Lung (tissue), 11 donors: ENCODE measurements at regions not wholly inside any gene's neighbourhood (a gene's known extent, or its start where the extent isn't known, plus 50 kb on each side); places are given as distances from the start of the nearest gene placed in this dataset.

Experiments
- ATAC-seq: fragments of 200-7000 bp; cut with Tn5 transposase; one replicate; pipeline ENCODE4 v1.9.1; 2020; ENCODE audit warnings: moderate number of reproducible peaks; ENCODE audit not compliant: insufficient read depth, low FRiP score
- DNase-seq, 3 donors: peaks; one replicate each; pipeline ENCODE4 v3.0.0-alpha.2; 2013 to 2017
- H3K27ac ChIP-seq, 2 donors: one replicate each; pipeline ENCODE4 v1.5.1; 2013; ENCODE audit warnings: mild to moderate bottlenecking in 2 of 2, moderate library complexity in 2 of 2, control low read depth in 1 of 2, inconsistent platforms in 1 of 2, low read depth in 1 of 2, low read length in 1 of 2
- H3K27me3 ChIP-seq, 3 donors: one replicate each; pipeline ENCODE4 v1.5.1; 2013; ENCODE audit warnings: low read length in 2 of 3; ENCODE audit not compliant: control insufficient read depth in 3 of 3, insufficient read depth in 3 of 3
- H3K36me3 ChIP-seq, 4 donors: one replicate each; pipeline ENCODE4 v1.5.1; 2013; ENCODE audit warnings: low read length in 4 of 4, mild to moderate bottlenecking in 1 of 4, moderate library complexity in 1 of 4; ENCODE audit not compliant: control insufficient read depth in 4 of 4, insufficient read depth in 4 of 4
- H3K4me1 ChIP-seq, 5 donors: one replicate each; pipeline ENCODE4 v1.5.1; 2013; ENCODE audit warnings: low read length in 5 of 5, mild to moderate bottlenecking in 2 of 5, moderate library complexity in 1 of 5; ENCODE audit not compliant: control insufficient read depth in 5 of 5, insufficient read depth in 5 of 5
- H3K4me3 ChIP-seq: one replicate; pipeline ENCODE4 v1.5.1; 2013; ENCODE audit warnings: mild to moderate bottlenecking, control low read depth, moderate library complexity
- H3K9ac ChIP-seq, 2 donors: one replicate each; pipeline ENCODE4 v1.5.1; 2013; ENCODE audit warnings: low read length in 2 of 2, control low read depth in 1 of 2; ENCODE audit not compliant: insufficient read depth in 1 of 2
- H3K9me3 ChIP-seq, 4 donors: one replicate each; pipeline ENCODE4 v1.5.1; 2013; ENCODE audit warnings: low read length in 3 of 4, mild to moderate bottlenecking in 1 of 4, moderate library complexity in 1 of 4; ENCODE audit not compliant: control insufficient read depth in 4 of 4, insufficient read depth in 3 of 4
- WGBS, 2 donors: extraction: QIAGEN DNeasy Blood & Tissue Kit; methylation state at CpG; one replicate each; pipeline ENCODE4 v1.1.7; 2013; 5-methylcytosine and 5-hydroxymethylcytosine counted together
- TF ChIP-seq, protein P1 (sequence below): IDR thresholded peaks from 2 replicates; pipeline ENCODE4 v1.5.1; 2012; ENCODE audit warnings: mild to moderate bottlenecking; ENCODE audit errors: control extremely low read depth, extremely low read depth
- donor health status: control.
- donor health status: control.
- donor health status: Bipolar disorder and iron deficiency.
- donor health status: healthy.
- donor health status: DM: yes; HTN: yes; CAD: no.

DNA sequence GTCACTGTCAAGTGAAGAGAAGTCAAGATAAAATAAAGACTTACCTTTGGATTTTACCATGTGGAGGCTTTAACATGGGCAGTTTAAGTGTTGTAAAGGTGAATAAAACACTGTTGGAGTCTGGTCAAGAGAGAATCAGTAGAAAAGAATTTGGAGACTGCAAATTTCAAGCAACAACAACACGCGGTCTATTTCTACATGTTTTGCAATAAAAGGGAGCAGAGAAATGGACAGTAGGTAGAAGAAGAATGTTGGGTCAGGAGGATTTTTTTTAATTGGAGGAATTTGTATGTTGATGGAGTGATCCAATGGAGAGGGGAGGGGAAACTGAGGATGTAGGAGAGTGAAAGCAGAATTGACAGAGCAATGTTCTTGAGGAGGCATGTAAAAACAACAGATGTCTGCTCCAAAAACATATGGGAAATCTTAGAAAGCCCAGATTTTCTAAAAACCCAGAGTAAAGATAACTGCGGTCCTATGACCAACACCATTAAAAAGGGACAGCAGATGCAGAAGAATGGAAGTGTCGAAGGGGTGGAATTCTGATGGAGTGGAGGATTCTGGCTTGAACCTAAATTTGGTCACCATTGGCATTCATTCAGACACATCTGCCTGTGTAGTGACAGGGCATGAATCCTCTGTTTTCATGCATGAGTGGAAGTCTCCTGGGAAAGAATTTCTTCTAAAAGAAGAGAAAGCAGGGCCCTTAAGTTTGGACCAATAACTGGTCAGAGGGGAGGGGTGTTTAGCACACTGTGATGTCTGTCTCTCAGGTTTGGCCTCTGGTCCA, 68.0 kb upstream of the OSBPL8 start:
- Histone ChIP-seq H3K9me3 (no peaks in the 10 kb centered on the region), H3K27ac (no peak overlapping the region), H3K27me3 (no peaks in the 10 kb centered on the region), H3K36me3 (no peaks in the 10 kb centered on the region), H3K4me3 (no peak overlapping the region), H3K4me1 (peaks cover 0 to 3% (median 0%) of the 10 kb centered on the region in 5 donors), H3K9ac (no peak overlapping the region)
- TF ChIP-seq, protein P1, sequence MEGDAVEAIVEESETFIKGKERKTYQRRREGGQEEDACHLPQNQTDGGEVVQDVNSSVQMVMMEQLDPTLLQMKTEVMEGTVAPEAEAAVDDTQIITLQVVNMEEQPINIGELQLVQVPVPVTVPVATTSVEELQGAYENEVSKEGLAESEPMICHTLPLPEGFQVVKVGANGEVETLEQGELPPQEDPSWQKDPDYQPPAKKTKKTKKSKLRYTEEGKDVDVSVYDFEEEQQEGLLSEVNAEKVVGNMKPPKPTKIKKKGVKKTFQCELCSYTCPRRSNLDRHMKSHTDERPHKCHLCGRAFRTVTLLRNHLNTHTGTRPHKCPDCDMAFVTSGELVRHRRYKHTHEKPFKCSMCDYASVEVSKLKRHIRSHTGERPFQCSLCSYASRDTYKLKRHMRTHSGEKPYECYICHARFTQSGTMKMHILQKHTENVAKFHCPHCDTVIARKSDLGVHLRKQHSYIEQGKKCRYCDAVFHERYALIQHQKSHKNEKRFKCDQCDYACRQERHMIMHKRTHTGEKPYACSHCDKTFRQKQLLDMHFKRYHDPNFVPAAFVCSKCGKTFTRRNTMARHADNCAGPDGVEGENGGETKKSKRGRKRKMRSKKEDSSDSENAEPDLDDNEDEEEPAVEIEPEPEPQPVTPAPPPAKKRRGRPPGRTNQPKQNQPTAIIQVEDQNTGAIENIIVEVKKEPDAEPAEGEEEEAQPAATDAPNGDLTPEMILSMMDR = no peak
- ATAC-seq = no peak
- no peak for DNase-seq
- WGBS, 2 donors = 96 to 98% methylated on average over 4 of the region's 4 CpGs

DNA sequence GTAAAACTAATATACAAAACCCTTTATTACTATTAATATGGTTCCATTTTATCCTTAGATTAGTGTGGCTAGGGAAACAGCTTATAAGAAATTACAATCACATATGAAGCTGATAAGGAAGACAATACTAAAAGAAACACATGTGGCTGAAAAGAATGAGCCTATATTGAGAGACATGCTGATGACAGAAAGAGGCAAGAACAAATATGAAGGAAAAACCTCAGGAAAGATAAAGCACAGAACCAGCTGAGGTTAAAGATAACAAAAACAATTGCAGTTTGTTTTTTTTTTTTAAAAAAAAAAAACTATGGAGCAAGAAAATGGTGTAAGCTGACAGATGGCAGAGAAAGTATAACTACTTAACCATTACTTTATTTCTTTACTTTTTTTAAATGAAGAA, 69.2 kb upstream of the OSBPL8 start:
- Histone ChIP-seq H3K36me3 (no peaks in the 10 kb centered on the region), H3K9ac (no peak overlapping the region), H3K9me3 (no peaks in the 10 kb centered on the region), H3K27ac (no peak overlapping the region), H3K4me1 (peaks cover 0 to 3% (median 0%) of the 10 kb centered on the region in 5 donors), H3K4me3 (no peak overlapping the region), H3K27me3 (no peaks in the 10 kb centered on the region)
- TF ChIP-seq, protein P1 = no peak
- DNase-seq (no peak), ATAC-seq (no peak)

DNA sequence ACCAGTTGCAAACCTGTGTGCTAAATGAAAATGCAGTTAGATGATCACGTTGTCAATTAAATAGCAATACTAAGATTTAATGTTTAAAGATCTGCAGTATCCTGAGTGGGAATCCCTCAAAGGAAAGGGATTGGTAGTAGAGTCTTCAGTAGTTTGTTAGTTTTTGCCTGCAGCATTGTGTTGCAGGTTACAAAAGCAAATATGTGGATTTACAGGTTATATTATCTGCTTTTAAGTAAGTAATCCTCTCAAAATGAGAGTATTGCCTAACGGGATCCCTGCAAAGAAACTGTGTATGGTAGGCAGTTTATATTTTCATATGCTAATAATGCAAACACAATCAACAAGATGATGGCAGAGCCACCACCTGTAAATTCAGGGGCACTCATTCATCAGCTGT, 72.2 kb upstream of the OSBPL8 start:
- Histone ChIP-seq H3K9me3 (no peaks in the 10 kb centered on the region), H3K9ac (no peak overlapping the region), H3K27ac (no peak overlapping the region), H3K36me3 (no peaks in the 10 kb centered on the region), H3K27me3 (no peaks in the 10 kb centered on the region), H3K4me3 (no peak overlapping the region), H3K4me1 (peaks cover 0 to 3% (median 0%) of the 10 kb centered on the region in 5 donors)
- ATAC-seq = no peak
- WGBS, 2 donors = 79 to 88% methylated on average over 2 of the region's 2 CpGs
- TF ChIP-seq, protein P1 = no peak
- no peak for DNase-seq

DNA sequence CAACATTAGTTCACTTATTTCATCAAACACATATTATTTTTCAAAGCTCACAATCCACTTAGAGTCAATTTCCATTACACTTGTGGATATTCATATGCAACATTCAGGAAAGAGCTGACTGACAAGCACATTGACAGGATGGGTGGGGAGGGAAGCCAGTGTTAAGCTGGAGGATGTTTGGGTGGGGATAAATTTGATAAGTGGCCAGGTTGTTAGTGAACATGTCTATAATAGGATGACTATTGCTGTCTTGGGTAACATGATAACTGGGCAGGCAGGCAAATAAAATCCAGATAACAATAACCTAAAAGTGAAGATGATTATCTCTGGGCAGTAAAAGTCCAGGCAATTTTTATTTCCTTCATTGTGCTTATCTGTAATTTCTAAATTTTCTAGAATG, 73.8 kb upstream of the OSBPL8 start:
- H3K27ac ChIP-seq = no peak overlapping the region
- H3K36me3 ChIP-seq = no peaks in the 10 kb centered on the region
- DNase-seq (peak in 1 of 3 donors; percentile 41), ATAC-seq (no peak)
- TF ChIP-seq, protein P1 = no peak
- H3K4me3 ChIP-seq = no peak overlapping the region
- H3K4me1 ChIP-seq = no peaks in the 10 kb centered on the region
- no peaks in the 10 kb centered on the region for H3K27me3 ChIP-seq
- H3K9ac ChIP-seq = no peak overlapping the region
- no peaks in the 10 kb centered on the region for H3K9me3 ChIP-seq
